ENCODE measurements at regions not wholly inside any gene's neighbourhood (a gene's known extent, or its start where the extent isn't known, plus 50 kb on each side); places are given as distances from the start of the nearest gene placed in this dataset.

DNA sequence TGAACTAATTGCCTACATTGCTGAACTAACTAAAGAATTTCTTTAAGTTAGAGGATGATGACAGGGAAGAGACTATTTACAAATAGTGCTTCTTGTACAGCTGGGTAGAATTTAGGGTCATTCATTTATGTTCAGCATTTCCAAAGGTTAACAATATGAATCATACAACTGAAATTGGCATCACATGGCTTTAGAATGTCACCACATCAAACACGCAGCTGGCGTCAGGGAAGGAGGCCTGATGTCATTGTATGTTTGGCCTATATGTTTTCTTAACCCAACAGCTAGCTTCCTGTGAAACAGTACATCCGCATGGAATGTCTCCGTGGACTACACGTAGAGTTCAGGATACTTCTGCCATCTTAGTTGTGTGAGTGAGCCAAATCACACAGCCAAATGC is 99.0 kb upstream of the TNFSF11 start:
- Histone ChIP-seq H3K9me3 (ENCODE audit: control insufficient read depth in 4 of 4, insufficient read depth in 3 of 4, low read length in 3 of 4) (no peaks in the 10 kb centered on the region), H3K9ac (ENCODE audit: insufficient read depth in 1 of 2, low read length in 2 of 2) (no peak overlapping the region), H3K36me3 (ENCODE audit: control insufficient read depth in 4 of 4, insufficient read depth in 4 of 4, low read length in 4 of 4) (no peaks in the 10 kb centered on the region), H3K27me3 (ENCODE audit: control insufficient read depth in 3 of 3, insufficient read depth in 3 of 3, low read length in 2 of 3) (no peaks in the 10 kb centered on the region), H3K27ac (ENCODE audit: low read depth in 1 of 2, low read length in 1 of 2) (no peak overlapping the region), H3K4me3 (no peak overlapping the region), H3K4me1 (ENCODE audit: control insufficient read depth in 5 of 5, insufficient read depth in 5 of 5, low read length in 5 of 5) (peaks cover 0 to 9% (median 0%) of the 10 kb centered on the region in 5 donors)
- ATAC-seq (ENCODE audit: insufficient read depth, low FRiP score) (no peak), DNase-seq (no peak)
- WGBS, 2 donors = 86 to 91% methylated on average over 5 of the region's 5 CpGs
- TF ChIP-seq, protein P1, sequence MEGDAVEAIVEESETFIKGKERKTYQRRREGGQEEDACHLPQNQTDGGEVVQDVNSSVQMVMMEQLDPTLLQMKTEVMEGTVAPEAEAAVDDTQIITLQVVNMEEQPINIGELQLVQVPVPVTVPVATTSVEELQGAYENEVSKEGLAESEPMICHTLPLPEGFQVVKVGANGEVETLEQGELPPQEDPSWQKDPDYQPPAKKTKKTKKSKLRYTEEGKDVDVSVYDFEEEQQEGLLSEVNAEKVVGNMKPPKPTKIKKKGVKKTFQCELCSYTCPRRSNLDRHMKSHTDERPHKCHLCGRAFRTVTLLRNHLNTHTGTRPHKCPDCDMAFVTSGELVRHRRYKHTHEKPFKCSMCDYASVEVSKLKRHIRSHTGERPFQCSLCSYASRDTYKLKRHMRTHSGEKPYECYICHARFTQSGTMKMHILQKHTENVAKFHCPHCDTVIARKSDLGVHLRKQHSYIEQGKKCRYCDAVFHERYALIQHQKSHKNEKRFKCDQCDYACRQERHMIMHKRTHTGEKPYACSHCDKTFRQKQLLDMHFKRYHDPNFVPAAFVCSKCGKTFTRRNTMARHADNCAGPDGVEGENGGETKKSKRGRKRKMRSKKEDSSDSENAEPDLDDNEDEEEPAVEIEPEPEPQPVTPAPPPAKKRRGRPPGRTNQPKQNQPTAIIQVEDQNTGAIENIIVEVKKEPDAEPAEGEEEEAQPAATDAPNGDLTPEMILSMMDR (IDR thresholded peaks at IDR 0.05; ENCODE audit: control extremely low read depth, extremely low read depth) = no peak

DNA sequence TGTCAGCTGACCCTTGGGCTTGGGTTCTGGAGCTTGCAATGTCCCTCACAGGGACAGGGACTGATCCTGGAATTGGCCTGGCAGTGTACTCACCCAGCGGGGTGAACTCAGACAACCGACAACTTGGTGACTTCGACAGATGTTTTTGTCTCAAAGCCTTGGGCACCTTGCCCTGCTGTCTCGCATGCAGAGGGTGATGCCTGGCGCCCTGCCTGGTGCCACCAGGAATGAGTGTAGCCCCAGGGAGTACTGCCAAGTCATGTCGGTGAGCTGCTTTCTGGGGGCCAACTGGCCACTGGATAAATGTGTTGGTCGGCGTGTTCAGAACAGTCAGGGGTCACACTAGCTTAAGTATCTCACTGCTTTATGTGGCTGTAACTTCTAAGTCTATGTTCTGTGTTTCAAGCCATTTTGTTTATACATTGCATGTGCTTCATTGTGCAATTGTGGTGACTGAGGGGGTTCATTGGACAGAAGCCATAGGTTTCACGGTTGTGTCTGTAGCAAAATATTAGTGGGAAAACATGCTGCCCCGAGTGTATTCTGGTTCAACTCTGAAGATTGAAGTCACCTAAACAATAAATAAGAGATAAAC is 96.3 kb upstream of the TNFSF11 start:
- Histone ChIP-seq H3K4me1 (ENCODE audit: control insufficient read depth in 5 of 5, insufficient read depth in 5 of 5, low read length in 5 of 5) (peaks cover 0 to 9% (median 0%) of the 10 kb centered on the region in 5 donors), H3K27me3 (ENCODE audit: control insufficient read depth in 3 of 3, insufficient read depth in 3 of 3, low read length in 2 of 3) (no peaks in the 10 kb centered on the region), H3K4me3 (no peak overlapping the region), H3K9ac (ENCODE audit: insufficient read depth in 1 of 2, low read length in 2 of 2) (no peak overlapping the region), H3K36me3 (ENCODE audit: control insufficient read depth in 4 of 4, insufficient read depth in 4 of 4, low read length in 4 of 4) (no peaks in the 10 kb centered on the region), H3K27ac (ENCODE audit: low read depth in 1 of 2, low read length in 1 of 2) (no peak overlapping the region), H3K9me3 (ENCODE audit: control insufficient read depth in 4 of 4, insufficient read depth in 3 of 4, low read length in 3 of 4) (no peaks in the 10 kb centered on the region)
- peak; percentile 60 to 89 (median 84) for DNase-seq
- 82 to 85% methylated on average over 10 of the region's 10 CpGs for WGBS, 2 donors
- TF ChIP-seq, protein P1 (IDR thresholded peaks at IDR 0.05; ENCODE audit: control extremely low read depth, extremely low read depth) = no peak
- no peak for ATAC-seq (ENCODE audit: insufficient read depth, low FRiP score)

- H3K9ac ChIP-seq (ENCODE audit: insufficient read depth in 1 of 2, low read length in 2 of 2) = no peak overlapping the region
- H3K4me3 ChIP-seq = no peak overlapping the region
- H3K4me1 ChIP-seq (ENCODE audit: control insufficient read depth in 5 of 5, insufficient read depth in 5 of 5, low read length in 5 of 5) = peaks cover 0 to 9% (median 0%) of the 10 kb centered on the region in 5 donors
- no peak overlapping the region for H3K27ac ChIP-seq (ENCODE audit: low read depth in 1 of 2, low read length in 1 of 2)
- WGBS, 2 donors = 80 to 81% methylated on average over 3 of the region's 3 CpGs
- H3K9me3 ChIP-seq (ENCODE audit: control insufficient read depth in 4 of 4, insufficient read depth in 3 of 4, low read length in 3 of 4) = no peaks in the 10 kb centered on the region
- ATAC-seq (ENCODE audit: insufficient read depth, low FRiP score) (no peak), DNase-seq (peak in 2 of 3 donors; percentile 47 to 55)
- TF ChIP-seq, protein P1 (IDR thresholded peaks at IDR 0.05; ENCODE audit: control extremely low read depth, extremely low read depth) = no peak
- H3K36me3 ChIP-seq (ENCODE audit: control insufficient read depth in 4 of 4, insufficient read depth in 4 of 4, low read length in 4 of 4) = no peaks in the 10 kb centered on the region
- no peaks in the 10 kb centered on the region for H3K27me3 ChIP-seq (ENCODE audit: control insufficient read depth in 3 of 3, insufficient read depth in 3 of 3, low read length in 2 of 3)
Measured at GRCh38 chr13:42478531-42479156, 95.3 kb upstream of the TNFSF11 start.
